HCT116 (cell line): ENCODE measurements at regions not wholly inside any gene's neighbourhood (a gene's known extent, or its start where the extent isn't known, plus 50 kb on each side); places are given as distances from the start of the nearest gene placed in this dataset.

Experiments
- ATAC-seq: fragments of 200-7000 bp; cut with Tn5 transposase; 2 replicates; pipeline ENCODE4 v1.9.1; 2020; ENCODE audit warnings: mild to moderate bottlenecking, moderate library complexity
- BruUV-seq: library from RNA; stranded (reverse); fragments of 400-500 nt; replicated peaks from 2 replicates; lab custom pipeline; 2021; lab: Mats Ljungman, UMichigan
- CTCF ChIA-PET: fragments of 300-600 bp; sonication (Branson Sonifier 250); formaldehyde crosslinking; loops from one replicate; lab custom pipeline; 2021; ENCODE audit warnings: antibody characterized with exemption; lab: Charles Lee
- POLR2A ChIA-PET: fragments of 300-600, 350-600 bp; sonication (Branson Sonifier 250); formaldehyde crosslinking; loops from one replicate; lab custom pipeline; 2021; ENCODE audit warnings: antibody characterized with exemption; lab: Charles Lee
- RAD21 ChIA-PET, 2 experiments: fragments of 300-600 bp; sonication (Branson Sonifier 250); formaldehyde crosslinking; loops; one replicate each; lab custom pipeline; 2023; ENCODE audit warnings: low total read pairs in 2 of 2; ENCODE audit not compliant: uncharacterized antibody in 2 of 2, unreplicated experiment in 2 of 2, low non-redundant PET in 1 of 2; lab: Charles Lee
- DNase-seq: peaks from one replicate; pipeline ENCODE4 v3.0.0-alpha.2; 2010; ENCODE audit warnings: low read depth, low spot score
- H2AFZ ChIP-seq: fragments of 200-600 bp; shearing (Covaris generic), sonication (generic); 2 replicates; pipeline ENCODE4 v1.6.1; 2017; ENCODE audit warnings: low read depth, mixed run types, mixed read lengths, antibody characterized with exemption, low read length; ENCODE audit not compliant: poor library complexity, severe bottlenecking
- H3K27ac ChIP-seq: 2 replicates; pipeline ENCODE4 v1.5.1; 2012; ENCODE audit warnings: low read depth, low read length
- H3K27me3 ChIP-seq: fragments of 200-600 bp; sonication (generic); 2 replicates; pipeline ENCODE4 v1.6.1; 2016; ENCODE audit warnings: mixed run types, low read length, mixed read lengths; ENCODE audit not compliant: insufficient read depth
- H3K36me3 ChIP-seq, 2 experiments: fragments of 200-500 bp in 1 of 2; fragments of 200-600 bp in 1 of 2; sonication (Bioruptor generic) in 1 of 2; sonication (generic) in 1 of 2; 2 replicates each; pipeline versions ENCODE4 v1.5.1 to v1.6.1; 2014 to 2016; ENCODE audit warnings: low read length in 2 of 2, inconsistent platforms in 1 of 2, mixed read lengths in 1 of 2, mixed run types in 1 of 2; ENCODE audit not compliant: insufficient read depth in 2 of 2, control insufficient read depth in 1 of 2
- H3K4me1 ChIP-seq, 2 experiments: fragments of 200-600 bp in 1 of 2; sonication (generic) in 1 of 2; 2 replicates each; pipeline versions ENCODE4 v1.5.1 to v1.6.1; 2012 to 2017; ENCODE audit warnings: low read length in 2 of 2, inconsistent platforms in 1 of 2, mild to moderate bottlenecking in 1 of 2, mixed read lengths in 1 of 2, mixed run types in 1 of 2, moderate library complexity in 1 of 2; ENCODE audit not compliant: insufficient read depth in 2 of 2, control insufficient read depth in 1 of 2
- H3K4me2 ChIP-seq: fragments of 200-600 bp; sonication (generic); 2 replicates; pipeline ENCODE4 v1.6.1; 2017; ENCODE audit warnings: mixed run types, low read length, mixed read lengths
- H3K4me3 ChIP-seq, 2 experiments: fragments of 200-600 bp in 1 of 2; sonication (generic) in 1 of 2; replicated peaks in 1 of 2; 2 replicates each; pipeline ENCODE4 v1.5.1; 2011 to 2016; ENCODE audit warnings: low read length in 2 of 2, control low read depth in 1 of 2, low read depth in 1 of 2, mild to moderate bottlenecking in 1 of 2, mixed read lengths in 1 of 2, mixed run types in 1 of 2
- H3K79me2 ChIP-seq: fragments of 200-600 bp; sonication (generic); 2 replicates; pipeline ENCODE4 v1.6.1; 2017; ENCODE audit warnings: mild to moderate bottlenecking, mixed run types, low read length, moderate library complexity, mixed read lengths; ENCODE audit not compliant: insufficient read depth
- H3K9ac ChIP-seq: fragments of 200-600 bp; sonication (generic); 2 replicates; pipeline ENCODE4 v1.6.1; 2016; ENCODE audit warnings: low read length, mixed read lengths
- H3K9me2 ChIP-seq: fragments of 200-600 bp; sonication (generic), shearing (Covaris generic); 2 replicates; pipeline ENCODE4 v1.6.1; 2017; ENCODE audit warnings: mixed run types, mild to moderate bottlenecking, moderate library complexity; ENCODE audit not compliant: insufficient read depth
- H3K9me3 ChIP-seq, 2 experiments: fragments of 200-500 bp in 1 of 2; fragments of 200-600 bp in 1 of 2; sonication (Bioruptor generic) in 1 of 2; sonication (generic) in 1 of 2; 2 replicates each; pipeline ENCODE4 v1.6.1; 2014 to 2017; ENCODE audit warnings: low read length in 2 of 2, mixed read lengths in 2 of 2, inconsistent platforms in 1 of 2, low read depth in 1 of 2, mild to moderate bottlenecking in 1 of 2, mixed run types in 1 of 2, moderate library complexity in 1 of 2; ENCODE audit not compliant: control insufficient read depth in 1 of 2, insufficient read depth in 1 of 2
- H4K20me1 ChIP-seq: fragments of 200-600 bp; sonication (generic), shearing (Covaris generic); 2 replicates; pipeline ENCODE4 v1.6.1; 2017; ENCODE audit warnings: mixed run types, mild to moderate bottlenecking, moderate library complexity; ENCODE audit not compliant: insufficient read depth
- EGR1 ChIP-seq: IDR thresholded peaks from 2 replicates; pipeline ENCODE4 v1.6.1; 2012; ENCODE audit warnings: low read depth
- EZH2 ChIP-seq: fragments of 200-600 bp; sonication (generic); IDR thresholded peaks from 2 replicates; pipeline ENCODE4 v1.6.1; 2017; ENCODE audit warnings: antibody characterized with exemption, mixed run types
- EZH2phosphoT487 ChIP-seq: fragments of 200-600 bp; IDR thresholded peaks from 2 replicates; pipeline ENCODE4 v1.6.1; 2018; ENCODE audit warnings: antibody characterized with exemption, borderline replicate concordance
- FOSL1 ChIP-seq: IDR thresholded peaks from 2 replicates; pipeline ENCODE4 v1.6.1; 2012; ENCODE audit warnings: low read depth
- JUND ChIP-seq: IDR thresholded peaks from 2 replicates; pipeline ENCODE4 v1.6.1; 2012
- POLR2AphosphoS5 ChIP-seq: IDR thresholded peaks from 2 replicates; pipeline ENCODE4 v1.6.1; 2011; ENCODE audit warnings: mild to moderate bottlenecking, low read depth, low read length, moderate library complexity
- SIN3A ChIP-seq: IDR thresholded peaks from 2 replicates; pipeline ENCODE4 v1.6.1; 2012; ENCODE audit warnings: low read depth
- SRF ChIP-seq: IDR thresholded peaks from 2 replicates; pipeline ENCODE4 v1.6.1; 2012; ENCODE audit warnings: low read depth
- ZFX ChIP-seq: fragments of 450-650 bp; IDR thresholded peaks from 2 replicates; pipeline ENCODE4 v1.6.1; 2017
- intact Hi-C: fragments of 100-400 bp; cut with micrococcal nuclease; formaldehyde crosslinking; loops from 2 replicates; pipeline ENCODE4 v1.10.0; 2022
- TF ChIP-seq, protein P1 (sequence below): IDR thresholded peaks from 2 replicates; pipeline ENCODE4 v1.6.1; 2012
- TF ChIP-seq, protein P2 (sequence below): IDR thresholded peaks from 2 replicates; pipeline ENCODE4 v1.6.1; 2011; ENCODE audit warnings: mild to moderate bottlenecking, low read length, moderate library complexity; ENCODE audit not compliant: insufficient replicate concordance; ENCODE audit errors: extremely low read depth

DNA sequence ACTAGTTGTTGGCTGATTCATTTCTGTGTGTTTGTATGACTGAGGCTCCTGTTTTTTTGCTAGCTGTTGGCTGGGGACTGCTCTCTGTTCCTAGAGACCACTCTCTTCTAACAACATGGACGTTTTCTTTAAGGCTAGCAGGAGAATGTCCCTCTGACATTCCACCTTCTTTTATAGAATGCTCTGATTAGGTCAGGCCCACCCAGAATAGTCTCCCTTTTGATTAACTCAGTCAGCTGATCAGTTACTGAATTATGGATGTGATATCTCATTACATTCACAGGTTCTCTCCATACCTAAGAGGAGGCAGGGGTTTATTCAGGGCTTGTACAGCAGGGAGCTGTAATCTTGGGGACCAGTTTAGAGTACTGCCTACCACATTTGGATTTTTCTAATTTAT, 175.6 kb upstream of the RHOBTB1 start:
- CTCF ChIA-PET: no interaction called here
- BruUV-seq: no TSS peak
- Histone ChIP-seq H3K27me3 (no peaks in the 10 kb centered on the region), H4K20me1 (no peaks in the 10 kb centered on the region), H3K27ac (no peak overlapping the region), H3K4me2 (no peak overlapping the region), H3K4me1 (no peaks in the 10 kb centered on the region), H3K9me2 (no peaks in the 10 kb centered on the region), H3K9ac (no peak overlapping the region), H2AFZ (no peak overlapping the region), H3K4me3 (no peak overlapping the region), H3K36me3 (no peaks in the 10 kb centered on the region), H3K9me3 (no peaks in the 10 kb centered on the region), H3K79me2 (no peaks in the 10 kb centered on the region)
- RAD21 ChIA-PET: no interaction called here
- POLR2A ChIA-PET: no interaction called here
- DNase-seq (no peak), ATAC-seq (no peak)
- intact Hi-C loops: no loop called here
- TF ChIP-seq SRF (no peak), EZH2 (no peak), JUND (no peak), ZFX (no peak), POLR2AphosphoS5 (no peak), EGR1 (no peak), EZH2phosphoT487 (no peak)
- TF ChIP-seq, protein P1, sequence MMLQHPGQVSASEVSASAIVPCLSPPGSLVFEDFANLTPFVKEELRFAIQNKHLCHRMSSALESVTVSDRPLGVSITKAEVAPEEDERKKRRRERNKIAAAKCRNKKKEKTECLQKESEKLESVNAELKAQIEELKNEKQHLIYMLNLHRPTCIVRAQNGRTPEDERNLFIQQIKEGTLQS: no peak

- H3K4me1 ChIP-seq: no peaks in the 10 kb centered on the region
- H2AFZ ChIP-seq: no peak overlapping the region
- no peaks in the 10 kb centered on the region for H3K27me3 ChIP-seq
- RAD21 ChIA-PET: no interaction called here
- no peak for TF ChIP-seq SIN3A
- no peak for TF ChIP-seq EGR1
- TF ChIP-seq, protein P2, sequence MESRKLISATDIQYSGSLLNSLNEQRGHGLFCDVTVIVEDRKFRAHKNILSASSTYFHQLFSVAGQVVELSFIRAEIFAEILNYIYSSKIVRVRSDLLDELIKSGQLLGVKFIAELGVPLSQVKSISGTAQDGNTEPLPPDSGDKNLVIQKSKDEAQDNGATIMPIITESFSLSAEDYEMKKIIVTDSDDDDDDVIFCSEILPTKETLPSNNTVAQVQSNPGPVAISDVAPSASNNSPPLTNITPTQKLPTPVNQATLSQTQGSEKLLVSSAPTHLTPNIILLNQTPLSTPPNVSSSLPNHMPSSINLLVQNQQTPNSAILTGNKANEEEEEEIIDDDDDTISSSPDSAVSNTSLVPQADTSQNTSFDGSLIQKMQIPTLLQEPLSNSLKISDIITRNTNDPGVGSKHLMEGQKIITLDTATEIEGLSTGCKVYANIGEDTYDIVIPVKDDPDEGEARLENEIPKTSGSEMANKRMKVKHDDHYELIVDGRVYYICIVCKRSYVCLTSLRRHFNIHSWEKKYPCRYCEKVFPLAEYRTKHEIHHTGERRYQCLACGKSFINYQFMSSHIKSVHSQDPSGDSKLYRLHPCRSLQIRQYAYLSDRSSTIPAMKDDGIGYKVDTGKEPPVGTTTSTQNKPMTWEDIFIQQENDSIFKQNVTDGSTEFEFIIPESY: no peak
- TF ChIP-seq JUND: no peak
- TF ChIP-seq FOSL1: no peak
- TF ChIP-seq EZH2: no peak
- intact Hi-C loops: no loop called here
- DNase-seq (no peak), ATAC-seq (no peak)
- no peak overlapping the region for H3K4me2 ChIP-seq
- POLR2A ChIA-PET: no interaction called here
- no peaks in the 10 kb centered on the region for H3K9me2 ChIP-seq
- no peaks in the 10 kb centered on the region for H4K20me1 ChIP-seq
- BruUV-seq: no TSS peak
- H3K36me3 ChIP-seq: no peaks in the 10 kb centered on the region
- no peak overlapping the region for H3K27ac ChIP-seq
- no peak overlapping the region for H3K9ac ChIP-seq
- H3K4me3 ChIP-seq: no peak overlapping the region
- no peaks in the 10 kb centered on the region for H3K9me3 ChIP-seq
- CTCF ChIA-PET: no interaction called here
- H3K79me2 ChIP-seq: no peaks in the 10 kb centered on the region
Measured at GRCh38 chr10:61115897-61116296, 171.9 kb upstream of the RHOBTB1 start.
